ENCODE measurements at regions not wholly inside any gene's neighbourhood (a gene's known extent, or its start where the extent isn't known, plus 50 kb on each side); places are given as distances from the start of the nearest gene placed in this dataset.

DNA sequence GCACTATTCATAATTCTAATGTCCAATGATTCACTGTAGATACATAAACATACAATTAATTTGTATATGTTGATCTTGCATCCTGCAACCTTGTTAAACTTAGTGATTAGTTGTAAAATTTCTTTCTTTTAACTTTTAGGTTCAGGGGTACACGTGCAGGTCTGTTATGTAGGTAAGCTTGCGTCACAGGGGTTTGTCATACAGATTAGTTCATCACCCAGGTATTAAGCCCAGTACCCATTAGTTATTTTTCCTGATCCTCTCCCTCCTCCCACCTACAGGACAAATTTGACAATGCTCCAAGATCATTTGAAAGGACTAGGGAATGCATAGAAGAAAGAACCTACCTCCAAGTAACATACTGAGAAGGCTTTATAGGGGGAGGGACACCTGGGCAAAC is 290.1 kb downstream of the SRBD1 start:
- TF ChIP-seq, protein P1, sequence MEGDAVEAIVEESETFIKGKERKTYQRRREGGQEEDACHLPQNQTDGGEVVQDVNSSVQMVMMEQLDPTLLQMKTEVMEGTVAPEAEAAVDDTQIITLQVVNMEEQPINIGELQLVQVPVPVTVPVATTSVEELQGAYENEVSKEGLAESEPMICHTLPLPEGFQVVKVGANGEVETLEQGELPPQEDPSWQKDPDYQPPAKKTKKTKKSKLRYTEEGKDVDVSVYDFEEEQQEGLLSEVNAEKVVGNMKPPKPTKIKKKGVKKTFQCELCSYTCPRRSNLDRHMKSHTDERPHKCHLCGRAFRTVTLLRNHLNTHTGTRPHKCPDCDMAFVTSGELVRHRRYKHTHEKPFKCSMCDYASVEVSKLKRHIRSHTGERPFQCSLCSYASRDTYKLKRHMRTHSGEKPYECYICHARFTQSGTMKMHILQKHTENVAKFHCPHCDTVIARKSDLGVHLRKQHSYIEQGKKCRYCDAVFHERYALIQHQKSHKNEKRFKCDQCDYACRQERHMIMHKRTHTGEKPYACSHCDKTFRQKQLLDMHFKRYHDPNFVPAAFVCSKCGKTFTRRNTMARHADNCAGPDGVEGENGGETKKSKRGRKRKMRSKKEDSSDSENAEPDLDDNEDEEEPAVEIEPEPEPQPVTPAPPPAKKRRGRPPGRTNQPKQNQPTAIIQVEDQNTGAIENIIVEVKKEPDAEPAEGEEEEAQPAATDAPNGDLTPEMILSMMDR (IDR thresholded peaks at IDR 0.05; ENCODE audit: insufficient read depth, low read length) = no peak
- TF ChIP-seq POLR2AphosphoS5 (IDR thresholded peaks at IDR 0.05; ENCODE audit: low read depth) (no peak), GABPA (IDR thresholded peaks at IDR 0.05; ENCODE audit: low read depth) (no peak), SPI1 (IDR thresholded peaks at IDR 0.05; ENCODE audit: borderline replicate concordance, low read depth) (no peak)
- TF ChIP-seq, protein P2, sequence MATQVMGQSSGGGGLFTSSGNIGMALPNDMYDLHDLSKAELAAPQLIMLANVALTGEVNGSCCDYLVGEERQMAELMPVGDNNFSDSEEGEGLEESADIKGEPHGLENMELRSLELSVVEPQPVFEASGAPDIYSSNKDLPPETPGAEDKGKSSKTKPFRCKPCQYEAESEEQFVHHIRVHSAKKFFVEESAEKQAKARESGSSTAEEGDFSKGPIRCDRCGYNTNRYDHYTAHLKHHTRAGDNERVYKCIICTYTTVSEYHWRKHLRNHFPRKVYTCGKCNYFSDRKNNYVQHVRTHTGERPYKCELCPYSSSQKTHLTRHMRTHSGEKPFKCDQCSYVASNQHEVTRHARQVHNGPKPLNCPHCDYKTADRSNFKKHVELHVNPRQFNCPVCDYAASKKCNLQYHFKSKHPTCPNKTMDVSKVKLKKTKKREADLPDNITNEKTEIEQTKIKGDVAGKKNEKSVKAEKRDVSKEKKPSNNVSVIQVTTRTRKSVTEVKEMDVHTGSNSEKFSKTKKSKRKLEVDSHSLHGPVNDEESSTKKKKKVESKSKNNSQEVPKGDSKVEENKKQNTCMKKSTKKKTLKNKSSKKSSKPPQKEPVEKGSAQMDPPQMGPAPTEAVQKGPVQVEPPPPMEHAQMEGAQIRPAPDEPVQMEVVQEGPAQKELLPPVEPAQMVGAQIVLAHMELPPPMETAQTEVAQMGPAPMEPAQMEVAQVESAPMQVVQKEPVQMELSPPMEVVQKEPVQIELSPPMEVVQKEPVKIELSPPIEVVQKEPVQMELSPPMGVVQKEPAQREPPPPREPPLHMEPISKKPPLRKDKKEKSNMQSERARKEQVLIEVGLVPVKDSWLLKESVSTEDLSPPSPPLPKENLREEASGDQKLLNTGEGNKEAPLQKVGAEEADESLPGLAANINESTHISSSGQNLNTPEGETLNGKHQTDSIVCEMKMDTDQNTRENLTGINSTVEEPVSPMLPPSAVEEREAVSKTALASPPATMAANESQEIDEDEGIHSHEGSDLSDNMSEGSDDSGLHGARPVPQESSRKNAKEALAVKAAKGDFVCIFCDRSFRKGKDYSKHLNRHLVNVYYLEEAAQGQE (IDR thresholded peaks at IDR 0.05; ENCODE audit: insufficient replicate concordance, low read depth) = no peak
